HEK293 (cell line): ENCODE measurements at regions not wholly inside any gene's neighbourhood (a gene's known extent, or its start where the extent isn't known, plus 50 kb on each side); places are given as distances from the start of the nearest gene placed in this dataset.

Source experiments
- CTCF ChIA-PET: fragments of 350-600 bp; formaldehyde crosslinking; extraction: SDS; loops from one replicate; lab custom pipeline; 2021; ENCODE audit warnings: antibody characterized with exemption; lab: Yijun Ruan, JAX
- POLR2A ChIA-PET: fragments of 300-600 bp; formaldehyde crosslinking; extraction: SDS; loops from one replicate; lab custom pipeline; 2020; ENCODE audit warnings: antibody characterized with exemption, inconsistent platforms; lab: Yijun Ruan, JAX
- H3K27ac ChIP-seq: fragments of 200-500 bp; sonication (Bioruptor generic); 2 replicates; pipeline ENCODE4 v1.5.1; 2014; ENCODE audit warnings: low read depth, low read length, control low read depth, inconsistent platforms; ENCODE audit errors: extremely low read depth
- H3K36me3 ChIP-seq, 2 experiments: fragments of 200-500 bp in 1 of 2; sonication (Bioruptor generic) in 1 of 2; 1 replicate in 1 of 2; 2 replicates in 1 of 2; pipeline ENCODE4 v1.5.1; 2014 to 2017; ENCODE audit warnings: inconsistent platforms in 2 of 2, low read length in 2 of 2; ENCODE audit not compliant: control insufficient read depth in 2 of 2, insufficient read depth in 1 of 2
- H3K4me1 ChIP-seq: fragments of 200-500 bp; sonication (Bioruptor generic); 2 replicates; pipeline ENCODE4 v1.5.1; 2014; ENCODE audit warnings: mild to moderate bottlenecking, low read length, inconsistent platforms; ENCODE audit not compliant: control insufficient read depth, insufficient read depth
- H3K4me3 ChIP-seq: 2 replicates; pipeline ENCODE4 v1.5.1; 2011; ENCODE audit warnings: low read depth, mild to moderate bottlenecking, control low read depth, low read length, moderate library complexity
- H3K9me3 ChIP-seq: fragments of 200-500 bp; sonication (Bioruptor generic); 2 replicates; pipeline ENCODE4 v1.5.1; 2014; ENCODE audit warnings: low read depth, low read length, inconsistent platforms; ENCODE audit not compliant: control insufficient read depth, insufficient read depth
- OVOL3 ChIP-seq: fragments of 450-650 bp; formaldehyde crosslinking; IDR thresholded peaks from 2 replicates; pipeline ENCODE4 v1.5.1; 2016; ENCODE audit warnings: missing biosample characterization, missing genetic modification characterization
- PRDM1 ChIP-seq: fragments of 450-650 bp; formaldehyde crosslinking; IDR thresholded peaks from 2 replicates; pipeline ENCODE4; 2016; ENCODE audit warnings: missing biosample characterization, missing genetic modification characterization
- PRDM10 ChIP-seq: fragments of 450-650 bp; formaldehyde crosslinking; IDR thresholded peaks from 2 replicates; pipeline ENCODE4 v1.5.1; 2016; ENCODE audit warnings: missing biosample characterization, missing genetic modification characterization
- PRDM2 ChIP-seq: fragments of 450-650 bp; formaldehyde crosslinking; IDR thresholded peaks from 2 replicates; pipeline ENCODE4 v1.5.1; 2016; ENCODE audit warnings: missing biosample characterization, missing genetic modification characterization, borderline replicate concordance
- TCF7L2 ChIP-seq: IDR thresholded peaks from 2 replicates; pipeline ENCODE4 v1.6.1; 2011; ENCODE audit warnings: low read depth, mild to moderate bottlenecking, inconsistent platforms, low read length, moderate library complexity, borderline replicate concordance
- ZNF10 ChIP-seq: fragments of 450-650 bp; formaldehyde crosslinking; IDR thresholded peaks from 2 replicates; pipeline ENCODE4 v1.5.1; 2017; ENCODE audit warnings: missing biosample characterization, missing genetic modification characterization
- ZNF2 ChIP-seq: fragments of 450-650 bp; formaldehyde crosslinking; IDR thresholded peaks from 2 replicates; pipeline ENCODE4 v1.5.1; 2016; ENCODE audit warnings: missing biosample characterization, missing genetic modification characterization
- ZNF423 ChIP-seq: fragments of 450-650 bp; formaldehyde crosslinking; IDR thresholded peaks from 2 replicates; pipeline ENCODE4 v1.5.1; 2016; ENCODE audit warnings: missing biosample characterization, missing genetic modification characterization
- ZNF623 ChIP-seq: fragments of 450-650 bp; formaldehyde crosslinking; IDR thresholded peaks from 2 replicates; pipeline ENCODE4 v1.5.1; 2016; ENCODE audit warnings: missing biosample characterization, missing genetic modification characterization
- ZNF791 ChIP-seq: fragments of 450-650 bp; formaldehyde crosslinking; IDR thresholded peaks from 2 replicates; pipeline ENCODE4 v1.5.1; 2016; ENCODE audit warnings: missing biosample characterization, missing genetic modification characterization
- TF ChIP-seq, protein P1 (sequence below): fragments of 450-650 bp; formaldehyde crosslinking; IDR thresholded peaks from 2 replicates; pipeline ENCODE4 v1.5.1; 2016; ENCODE audit warnings: missing biosample characterization, missing genetic modification characterization
- TF ChIP-seq, protein P2 (sequence below): fragments of 450-650 bp; formaldehyde crosslinking; IDR thresholded peaks from 2 replicates; pipeline ENCODE4 v1.5.1; 2016; ENCODE audit warnings: missing biosample characterization, missing genetic modification characterization, low read depth

DNA sequence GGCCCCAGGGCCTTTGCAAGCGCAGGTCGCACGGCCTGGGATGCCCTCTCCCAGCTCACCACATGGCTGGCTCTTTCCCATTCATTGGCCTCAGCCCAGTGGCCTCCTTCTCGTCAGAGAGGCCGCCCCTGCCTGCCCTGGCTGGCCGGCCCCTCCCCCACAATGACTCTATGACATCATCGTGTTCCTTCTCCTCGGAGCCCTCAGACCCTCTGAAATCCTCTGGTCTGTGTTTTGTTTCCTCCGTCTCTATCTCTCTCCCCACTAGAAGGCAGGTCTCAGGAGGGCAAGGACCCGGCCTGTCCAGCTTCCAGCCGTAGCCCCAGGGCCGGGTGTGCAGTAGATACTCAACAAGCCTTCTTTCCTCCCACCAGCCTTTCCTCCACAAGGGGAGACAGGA, 164.8 kb upstream of the FOXF1 start:
- TF ChIP-seq ZNF791 (tag by site-specific recombination) (no peak), TCF7L2 (no peak), OVOL3 (no peak), ZNF623 (tag by site-specific recombination) (peak; percentile 1; the same call in 1 of the 2 replicates), ZNF10 (tag by site-specific recombination) (no peak), ZNF2 (tag by site-specific recombination) (no peak), PRDM1 (tag by site-specific recombination) (no peak), ZNF423 (tag by site-specific recombination) (no peak), PRDM2 (no peak), PRDM10 (tag by site-specific recombination) (no peak)
- TF ChIP-seq, protein P1, sequence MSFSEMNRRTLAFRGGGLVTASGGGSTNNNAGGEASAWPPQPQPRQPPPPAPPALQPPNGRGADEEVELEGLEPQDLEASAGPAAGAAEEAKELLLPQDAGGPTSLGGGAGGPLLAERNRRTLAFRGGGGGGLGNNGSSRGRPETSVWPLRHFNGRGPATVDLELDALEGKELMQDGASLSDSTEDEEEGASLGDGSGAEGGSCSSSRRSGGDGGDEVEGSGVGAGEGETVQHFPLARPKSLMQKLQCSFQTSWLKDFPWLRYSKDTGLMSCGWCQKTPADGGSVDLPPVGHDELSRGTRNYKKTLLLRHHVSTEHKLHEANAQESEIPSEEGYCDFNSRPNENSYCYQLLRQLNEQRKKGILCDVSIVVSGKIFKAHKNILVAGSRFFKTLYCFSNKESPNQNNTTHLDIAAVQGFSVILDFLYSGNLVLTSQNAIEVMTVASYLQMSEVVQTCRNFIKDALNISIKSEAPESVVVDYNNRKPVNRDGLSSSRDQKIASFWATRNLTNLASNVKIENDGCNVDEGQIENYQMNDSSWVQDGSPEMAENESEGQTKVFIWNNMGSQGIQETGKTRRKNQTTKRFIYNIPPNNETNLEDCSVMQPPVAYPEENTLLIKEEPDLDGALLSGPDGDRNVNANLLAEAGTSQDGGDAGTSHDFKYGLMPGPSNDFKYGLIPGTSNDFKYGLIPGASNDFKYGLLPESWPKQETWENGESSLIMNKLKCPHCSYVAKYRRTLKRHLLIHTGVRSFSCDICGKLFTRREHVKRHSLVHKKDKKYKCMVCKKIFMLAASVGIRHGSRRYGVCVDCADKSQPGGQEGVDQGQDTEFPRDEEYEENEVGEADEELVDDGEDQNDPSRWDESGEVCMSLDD (tag by site-specific recombination), result no peak
- TF ChIP-seq, protein P2, sequence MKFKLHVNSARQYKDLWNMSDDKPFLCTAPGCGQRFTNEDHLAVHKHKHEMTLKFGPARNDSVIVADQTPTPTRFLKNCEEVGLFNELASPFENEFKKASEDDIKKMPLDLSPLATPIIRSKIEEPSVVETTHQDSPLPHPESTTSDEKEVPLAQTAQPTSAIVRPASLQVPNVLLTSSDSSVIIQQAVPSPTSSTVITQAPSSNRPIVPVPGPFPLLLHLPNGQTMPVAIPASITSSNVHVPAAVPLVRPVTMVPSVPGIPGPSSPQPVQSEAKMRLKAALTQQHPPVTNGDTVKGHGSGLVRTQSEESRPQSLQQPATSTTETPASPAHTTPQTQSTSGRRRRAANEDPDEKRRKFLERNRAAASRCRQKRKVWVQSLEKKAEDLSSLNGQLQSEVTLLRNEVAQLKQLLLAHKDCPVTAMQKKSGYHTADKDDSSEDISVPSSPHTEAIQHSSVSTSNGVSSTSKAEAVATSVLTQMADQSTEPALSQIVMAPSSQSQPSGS, result peak; percentile 30; the same call in 1 of the 2 replicates
- peaks cover 6% of the 10 kb centered on the region for H3K4me1 ChIP-seq
- CTCF ChIA-PET, result interaction anchor here (1.0 kb wide), 1 partner anchor 9 kb away, joined by 6 read pairs; no protein-coding TSS in a partner anchor

More for the DNA sequence above, 164.8 kb upstream of the FOXF1 start:
- Histone ChIP-seq H3K4me3 (no peak overlapping the region), H3K9me3 (no peaks in the 10 kb centered on the region), H3K27ac (no peak overlapping the region), H3K36me3 (no peaks in the 10 kb centered on the region)
- POLR2A ChIA-PET, result no interaction called here
